Spleen (tissue), 7 donors: ENCODE measurements at regions not wholly inside any gene's neighbourhood (a gene's known extent, or its start where the extent isn't known, plus 50 kb on each side); places are given as distances from the start of the nearest gene placed in this dataset.

ENCODE experiments used
- CTCF ChIP-seq, 11 experiments: fragments of 200-600 bp in 7 of 11; fragments of 450-650 bp in 4 of 11; sonication (generic) in 4 of 11; IDR thresholded peaks in 8 of 11; conservative IDR thresholded peaks in 3 of 11; 1 replicate in 7 of 11; 2 replicates in 4 of 11; pipeline versions ENCODE4 v1.4.0 to v1.8.0; 2016 to 2021; ENCODE audit warnings: antibody characterized with exemption in 11 of 11, inconsistent platforms in 4 of 11, mild to moderate bottlenecking in 1 of 11
- POLR2A ChIP-seq, 3 donors: fragments of 450-650 bp; IDR thresholded peaks; one replicate each; pipeline ENCODE4 v1.5.1; 2017; ENCODE audit warnings: antibody characterized with exemption in 3 of 3, mild to moderate bottlenecking in 1 of 3
- donor health status: DM: no; HTN: no; CAD: no; lungs with moderate emphysema.
- donor health status: DM: no; HTN: no; CAD: no.
- donor health status: DM: no; HTN: no; CAD: no.

- TF ChIP-seq CTCF (IDR thresholded peaks at IDR 0.05 in 8 of 11, conservative IDR thresholded peaks at IDR 0.05 in 3 of 11) (no peak), POLR2A (IDR thresholded peaks at IDR 0.05) (no peak)
Measured at GRCh38 chr1:238639861-238640260, 746.5 kb upstream of the CHRM3 start.
